ENCODE measurements at regions not wholly inside any gene's neighbourhood (a gene's known extent, or its start where the extent isn't known, plus 50 kb on each side); places are given as distances from the start of the nearest gene placed in this dataset.

DNA sequence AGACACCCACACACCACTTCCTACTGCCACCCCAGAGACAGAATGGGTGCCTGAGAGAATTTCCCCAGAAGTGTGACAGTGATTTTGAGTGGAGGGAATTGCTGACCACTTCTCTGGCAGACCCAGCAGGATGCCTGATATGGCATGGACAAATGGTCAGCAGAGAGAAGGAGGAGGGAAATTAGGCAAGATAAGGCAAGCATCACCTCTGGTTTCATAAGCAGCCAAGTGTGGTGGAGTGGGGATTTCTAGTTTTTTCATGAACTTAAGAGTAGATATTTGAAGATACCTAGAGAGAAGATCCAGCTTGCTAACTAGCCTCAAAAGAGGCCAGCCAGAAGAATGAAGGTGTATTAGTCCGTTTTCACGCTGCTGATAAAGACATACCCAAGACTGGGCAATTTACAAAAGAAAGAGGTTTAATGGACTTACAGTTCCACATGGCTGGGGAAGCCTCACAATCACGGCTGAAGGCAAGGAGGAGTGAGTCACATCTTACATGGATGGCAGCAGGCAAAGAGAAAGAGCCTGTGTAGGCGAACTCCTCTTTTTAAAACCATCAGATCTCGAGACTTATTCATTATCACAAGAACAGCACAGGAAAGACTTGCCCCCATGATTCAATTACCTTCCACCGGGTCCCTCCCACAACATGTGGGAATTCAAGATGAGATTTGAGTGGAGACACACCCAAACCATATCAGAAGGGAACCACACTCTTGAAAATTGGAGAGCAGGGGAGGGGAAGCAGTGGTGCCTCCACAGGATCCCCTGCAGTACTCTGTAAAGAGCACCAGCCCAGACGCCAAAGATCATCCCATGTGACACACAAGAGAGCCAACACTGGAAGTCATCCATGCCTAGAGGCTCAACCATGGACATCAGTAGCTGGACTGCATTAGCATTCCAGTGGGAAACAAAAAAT is 64.2 kb downstream of the RBM43 start:
- no peak for DNase-seq (ENCODE audit: extremely low read depth, low read depth)

DNA sequence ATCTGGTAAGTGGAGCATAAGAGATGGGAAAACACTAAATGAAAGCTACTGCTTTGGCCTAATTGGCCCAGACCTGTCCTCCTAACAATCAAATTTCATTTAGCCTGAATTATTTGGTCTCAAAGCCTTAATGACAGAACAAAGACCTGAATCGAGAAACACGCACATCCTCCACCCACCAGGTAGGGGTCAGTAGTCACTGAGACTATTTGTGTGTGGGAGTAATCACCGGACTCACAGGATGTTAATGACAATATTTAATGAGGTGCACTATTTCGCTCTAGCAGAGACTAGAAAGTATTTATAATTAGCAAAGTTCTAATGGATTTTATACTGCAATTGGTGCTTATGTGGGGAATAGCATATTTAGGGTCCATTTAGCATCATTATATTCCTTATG is 68.1 kb downstream of the RBM43 start:
- no peak for DNase-seq (ENCODE audit: extremely low read depth, low read depth)

DNA sequence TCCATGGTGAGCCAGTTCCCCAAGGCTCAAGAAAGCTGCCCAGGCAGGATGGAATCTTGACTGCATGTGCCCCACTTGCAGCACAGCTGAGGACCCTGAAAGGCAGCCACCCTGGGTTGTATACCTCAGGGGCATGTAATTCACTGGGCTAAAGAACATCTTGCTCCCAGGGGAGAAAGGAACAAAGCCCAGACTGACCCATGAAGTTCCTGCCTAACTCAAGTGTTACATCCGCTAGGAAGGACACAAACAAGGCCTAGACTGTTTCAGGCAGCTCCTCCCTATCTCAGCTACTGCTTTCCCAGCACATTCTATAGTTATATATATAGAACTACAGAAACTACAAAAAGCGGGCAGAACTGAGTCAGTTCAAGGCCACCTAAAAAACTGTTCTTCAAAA is 69.0 kb downstream of the RBM43 start:
- no peak for DNase-seq (ENCODE audit: extremely low read depth, low read depth)

DNA sequence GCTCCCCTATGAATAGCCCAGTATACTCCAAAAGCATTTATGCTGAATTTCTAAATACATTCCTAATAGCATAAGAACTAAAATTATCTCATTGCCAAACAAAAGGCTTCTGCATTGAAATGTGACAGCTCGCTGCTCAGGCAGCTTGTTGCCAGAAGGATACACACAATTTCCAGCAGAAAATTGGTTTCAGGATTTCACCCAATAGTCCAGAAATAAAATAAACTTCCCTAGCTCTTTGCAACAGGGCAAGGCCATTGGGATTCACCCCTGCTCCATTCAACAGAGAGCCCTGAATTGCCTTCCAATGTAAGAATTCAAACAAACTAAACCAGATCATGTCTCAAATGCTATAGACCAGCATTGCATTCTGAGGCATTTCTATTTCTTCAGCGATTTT is 70.7 kb downstream of the RBM43 start:
- no peak for DNase-seq (ENCODE audit: extremely low read depth, low read depth)

DNA sequence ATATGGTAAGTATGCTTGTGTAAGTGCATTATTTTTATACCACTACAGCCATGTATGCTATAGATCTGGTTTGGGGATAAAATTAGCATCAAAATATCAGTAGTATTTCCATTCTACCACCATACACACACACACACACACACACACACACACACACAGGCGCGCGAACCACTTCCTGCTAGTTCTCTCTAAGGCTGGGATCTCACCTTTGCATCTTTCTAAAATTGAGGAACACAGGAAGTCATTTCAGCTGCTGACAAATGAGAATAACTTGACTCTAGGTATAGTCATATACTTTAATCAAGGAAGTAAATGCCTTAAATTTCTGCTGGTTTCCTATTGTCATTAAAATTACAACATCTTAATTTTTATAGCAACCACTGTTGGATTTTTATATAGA is 72.5 kb downstream of the RBM43 start:
- DNase-seq (ENCODE audit: extremely low read depth, low read depth), result no peak

DNA sequence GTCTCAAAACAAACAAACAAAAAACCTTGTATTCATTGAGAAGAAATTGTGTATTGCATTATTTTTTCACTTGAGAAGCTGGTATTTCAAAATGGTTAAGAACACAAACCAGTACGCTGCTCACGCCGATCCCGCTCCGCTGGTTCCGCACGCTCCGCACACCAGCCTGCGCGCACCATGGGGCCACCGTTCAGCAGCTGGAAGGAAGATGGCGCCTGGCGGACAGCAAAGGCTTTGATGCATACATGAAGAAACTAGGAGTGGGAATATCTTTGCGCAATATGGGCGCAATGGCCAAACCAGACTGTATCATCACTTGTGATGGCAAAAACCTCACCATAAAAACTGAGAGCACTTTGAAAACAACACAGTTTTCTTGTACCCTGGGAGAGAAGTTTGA is 75.7 kb downstream of the RBM43 start:
- no peak for DNase-seq (ENCODE audit: extremely low read depth, low read depth)

DNA sequence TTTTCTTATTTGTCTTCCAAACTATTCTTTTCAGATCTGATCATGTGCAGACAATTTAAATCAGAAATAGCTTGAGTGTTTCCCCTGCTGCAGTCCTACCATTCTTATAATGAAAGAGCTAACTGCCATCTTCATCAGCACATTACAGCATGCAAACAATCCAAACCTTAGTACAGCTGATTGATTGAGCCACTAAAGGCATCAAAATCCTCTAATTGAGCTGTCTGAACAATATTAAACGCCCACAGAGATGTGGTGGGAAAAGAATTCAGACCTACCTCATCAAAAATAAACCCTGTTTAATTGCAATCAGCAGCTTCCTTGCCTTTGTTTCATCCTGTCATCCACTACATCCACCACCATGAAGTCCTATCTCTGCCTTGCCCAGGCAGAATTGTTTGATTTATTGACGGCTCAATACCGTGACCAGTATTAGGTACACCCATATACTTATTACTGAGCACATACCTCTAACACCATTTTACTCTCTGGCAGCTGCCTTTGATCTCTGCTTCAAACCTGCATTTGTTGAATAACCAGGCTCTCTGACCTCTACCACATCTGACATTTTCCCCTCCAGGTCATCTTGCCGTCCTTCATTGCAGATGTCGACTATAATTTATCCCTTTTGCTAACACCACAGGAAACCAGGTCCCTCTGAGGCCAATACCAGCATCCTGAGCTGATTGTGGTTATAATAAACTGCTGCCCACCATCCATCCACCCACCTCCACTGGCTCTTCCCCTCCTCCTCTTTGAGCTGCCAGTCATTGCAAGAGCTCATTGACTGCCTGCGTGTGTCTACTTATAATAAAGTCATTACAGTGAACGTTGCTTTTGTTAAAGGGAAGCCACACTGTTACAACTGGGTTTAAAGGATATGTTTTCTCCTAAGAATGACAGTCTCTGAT is 78.5 kb downstream of the RBM43 start:
- no peak for DNase-seq (ENCODE audit: extremely low read depth, low read depth)

DNA sequence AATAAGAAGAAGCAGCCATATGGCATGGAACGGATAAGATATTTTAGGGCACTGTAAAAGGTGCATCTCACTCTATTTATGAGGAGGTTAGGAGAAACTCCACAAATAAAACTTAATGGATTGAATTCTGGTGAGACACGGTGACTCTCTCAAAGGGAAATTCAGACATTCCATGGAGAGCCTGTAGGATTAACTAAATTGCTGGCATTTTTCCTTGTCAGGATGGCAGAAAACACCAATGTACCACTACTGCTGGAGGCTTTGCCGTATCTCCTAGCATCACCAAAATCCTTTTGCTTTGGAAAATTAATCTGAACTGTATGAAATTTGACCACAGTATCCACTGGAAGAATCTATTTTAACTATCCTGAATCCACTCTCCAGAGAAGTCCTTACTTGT is 79.3 kb downstream of the RBM43 start:
- DNase-seq (ENCODE audit: extremely low read depth, low read depth), result no peak

DNA sequence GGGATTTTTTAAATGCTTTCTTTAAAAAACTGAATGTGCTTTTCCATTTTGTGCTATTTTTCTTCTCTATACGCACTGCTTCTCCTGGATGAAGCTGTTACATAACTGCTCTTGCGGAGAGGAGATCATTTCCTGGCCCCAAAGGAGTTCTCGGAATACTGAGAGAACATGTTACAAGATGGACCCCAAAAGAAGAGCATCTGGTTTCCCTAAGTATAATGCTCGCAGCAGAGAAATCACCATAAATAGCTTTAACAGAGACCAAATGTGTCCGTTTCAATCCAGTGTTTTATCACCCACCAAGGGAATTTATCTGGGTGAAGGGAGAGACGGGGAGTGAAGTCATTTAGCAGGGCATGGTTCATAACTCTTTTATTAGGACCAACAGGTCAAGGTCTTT is 80.1 kb downstream of the RBM43 start:
- no peak for DNase-seq (ENCODE audit: extremely low read depth, low read depth)

DNA sequence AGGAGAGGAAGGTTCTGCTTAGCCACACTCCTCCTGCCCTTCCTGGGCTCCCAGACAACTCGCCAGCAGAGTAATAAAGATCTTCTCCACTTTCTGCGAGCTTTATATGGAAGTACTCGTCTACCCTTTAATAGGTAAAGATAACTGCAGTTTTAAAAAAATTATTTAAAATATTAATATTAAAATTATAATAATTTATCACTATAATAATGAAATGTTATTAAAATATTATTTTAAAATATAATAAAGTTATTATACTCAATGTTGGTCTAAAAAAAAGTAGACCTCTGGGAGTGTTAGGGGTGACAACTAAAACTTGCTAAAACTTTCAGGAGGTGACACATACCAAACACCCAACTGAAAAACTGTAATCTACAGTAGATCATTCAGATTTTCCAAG is 81.5 kb downstream of the RBM43 start:
- no peak for DNase-seq (ENCODE audit: extremely low read depth, low read depth)

DNA sequence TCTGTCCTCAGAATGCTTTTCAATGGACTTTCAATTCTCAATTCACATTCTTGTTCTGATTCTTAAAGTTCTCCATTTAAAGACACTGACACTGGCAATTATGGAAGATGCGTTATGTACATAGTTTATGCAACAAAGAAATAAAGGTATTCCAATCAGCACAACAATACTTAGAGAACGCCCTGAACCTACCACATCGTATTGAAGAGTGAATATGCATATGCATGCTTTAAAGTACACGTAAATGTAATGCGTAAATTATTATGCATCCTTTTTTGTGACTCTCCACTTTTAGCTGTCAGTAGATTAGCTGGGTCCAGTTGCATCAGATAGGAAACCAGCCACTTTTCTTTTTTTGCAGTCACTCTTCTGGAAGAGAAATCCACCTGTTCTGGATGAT is 83.5 kb downstream of the RBM43 start:
- no peak for DNase-seq (ENCODE audit: extremely low read depth, low read depth)

DNA sequence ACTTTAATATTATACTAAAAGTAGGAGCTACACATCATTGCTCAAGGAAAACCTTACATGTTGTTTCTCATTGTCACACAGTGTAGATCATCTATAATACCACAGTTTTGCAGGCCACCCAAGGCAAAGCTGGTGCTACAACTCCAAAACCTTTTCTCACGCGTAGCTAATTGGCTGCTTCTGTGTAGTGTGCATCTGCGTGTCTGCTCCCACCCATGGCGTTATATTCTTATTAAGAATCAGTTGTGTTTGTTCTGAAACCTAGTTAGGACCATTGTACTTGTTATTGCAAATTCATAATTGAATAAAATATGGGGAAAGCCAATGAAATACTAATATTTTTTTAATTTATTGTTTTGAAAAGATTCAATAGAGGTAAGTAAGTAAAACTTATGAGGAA is 83.9 kb downstream of the RBM43 start:
- no peak for DNase-seq (ENCODE audit: extremely low read depth, low read depth)

DNA sequence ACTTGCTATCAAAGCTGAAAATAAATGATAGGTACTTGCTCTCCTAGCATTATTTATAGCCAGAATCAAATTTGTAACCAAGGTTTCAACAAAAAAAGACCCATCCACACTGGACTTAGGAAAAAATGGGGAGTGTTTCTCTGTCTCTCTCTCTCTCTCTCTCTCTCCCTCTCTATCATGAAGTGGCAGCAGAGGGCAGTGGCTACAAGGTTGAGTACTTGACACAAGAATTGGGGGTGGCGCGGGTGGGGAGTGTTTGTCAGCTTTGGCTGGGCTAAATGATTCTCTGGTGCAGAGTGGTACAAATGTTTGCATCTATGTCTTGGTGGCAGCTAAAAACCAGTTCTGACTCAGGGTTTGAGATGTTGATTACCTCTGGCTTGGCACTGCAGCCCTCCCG is 85.0 kb downstream of the RBM43 start:
- DNase-seq (ENCODE audit: extremely low read depth, low read depth), result no peak

DNA sequence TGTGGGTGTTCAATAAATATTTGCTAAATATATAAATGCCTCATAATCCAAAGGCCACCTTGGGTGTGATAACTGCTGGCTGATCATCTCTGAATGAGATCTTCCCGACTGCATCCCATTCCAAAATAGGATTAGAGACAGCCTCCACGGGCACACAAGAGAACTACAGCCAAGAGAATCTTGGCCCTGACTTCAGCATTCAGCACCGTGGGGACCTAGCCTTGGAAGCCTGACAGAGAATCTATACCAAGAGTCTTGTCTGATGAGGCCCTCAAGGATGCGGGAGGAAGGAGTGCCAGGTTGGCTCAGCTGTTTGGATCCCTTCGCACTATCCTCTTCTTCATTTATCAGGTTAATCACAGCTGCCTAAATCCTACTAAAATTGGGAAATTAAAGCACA is 85.8 kb downstream of the RBM43 start:
- no peak for DNase-seq (ENCODE audit: extremely low read depth, low read depth)

DNA sequence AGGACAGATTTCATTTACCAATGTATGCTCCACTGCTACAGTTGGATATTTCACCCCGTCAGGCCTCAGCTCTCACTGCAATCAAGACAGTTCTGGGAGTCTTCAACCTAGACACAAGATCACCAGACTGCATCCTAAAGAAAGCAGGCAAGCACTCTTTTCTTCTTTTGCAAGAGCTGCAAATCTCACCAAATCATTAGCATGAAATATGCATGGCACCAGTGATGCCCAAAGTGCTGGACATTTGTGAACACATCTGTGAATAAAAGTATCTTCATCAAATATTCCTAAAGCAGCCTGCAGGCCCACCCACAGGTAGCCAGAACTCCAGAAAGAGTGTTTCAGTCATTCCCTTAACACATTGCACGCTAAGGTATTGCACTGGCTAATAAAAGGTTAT is 87.5 kb downstream of the RBM43 start:
- DNase-seq (ENCODE audit: extremely low read depth, low read depth), result no peak

DNA sequence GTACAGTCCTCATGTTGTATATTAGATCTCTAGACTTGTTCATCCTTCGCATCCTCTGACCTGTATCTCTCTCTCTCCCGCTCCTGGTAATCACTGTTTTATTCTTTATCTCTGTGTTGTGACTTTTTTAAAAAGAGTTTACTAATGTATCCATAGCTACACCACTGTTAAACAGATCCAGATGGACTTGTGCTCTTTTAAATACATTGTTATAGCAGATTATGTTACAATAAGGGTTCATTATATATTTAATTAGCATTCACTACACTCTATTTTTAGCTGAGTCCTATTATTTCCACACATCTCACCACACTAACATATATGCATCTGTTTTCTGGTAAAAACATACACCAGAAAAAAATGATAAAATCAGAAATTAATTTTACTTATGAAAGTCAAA is 90.5 kb downstream of the RBM43 start:
- DNase-seq (ENCODE audit: extremely low read depth, low read depth), result no peak

DNA sequence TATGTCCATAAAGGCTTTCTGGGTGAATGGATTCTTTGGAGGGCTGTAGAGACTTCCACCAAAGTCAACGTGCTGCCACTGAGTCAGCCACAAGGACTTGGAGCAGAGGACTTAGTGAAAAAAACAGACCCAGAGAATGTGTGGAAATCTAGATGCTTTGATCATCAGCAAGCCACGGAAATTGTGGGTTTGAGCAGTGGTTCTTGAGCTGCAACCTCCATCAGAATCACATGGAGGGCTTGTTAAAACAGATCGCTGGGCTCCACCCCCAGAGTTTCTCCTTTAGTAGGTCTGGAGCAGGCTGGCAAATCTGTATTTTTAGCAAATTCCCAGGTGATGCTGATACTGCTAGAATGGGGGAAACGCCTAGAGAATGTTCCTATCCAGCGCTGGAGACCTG is 95.3 kb downstream of the RBM43 start:
- no peak for DNase-seq (ENCODE audit: extremely low read depth, low read depth)

DNA sequence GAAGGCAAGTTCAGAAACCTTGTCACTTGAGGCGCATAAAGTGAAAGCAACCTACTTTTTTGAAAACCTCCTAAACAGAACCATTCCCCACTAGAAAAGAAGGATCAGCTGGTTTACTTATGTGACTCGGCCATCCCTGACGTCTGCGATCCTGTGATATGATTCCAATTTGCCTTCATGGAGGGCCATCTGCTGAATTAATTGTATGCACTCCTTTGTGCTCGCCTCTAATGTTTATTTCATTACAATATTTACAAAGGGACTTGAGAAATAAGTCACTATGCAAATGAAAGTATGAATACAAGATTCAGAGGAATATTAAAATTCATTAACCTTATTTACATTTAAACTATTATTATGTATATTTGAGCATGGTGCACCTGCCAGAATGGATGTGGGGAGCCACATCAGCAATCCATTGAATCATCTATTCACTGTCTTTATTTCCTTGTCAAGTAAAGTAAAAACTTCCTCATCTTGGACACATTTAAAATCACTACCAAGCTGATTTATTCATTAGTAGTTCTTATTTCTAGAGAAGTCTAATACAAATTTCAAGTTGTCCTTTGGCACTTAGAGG is 96.5 kb downstream of the RBM43 start:
- DNase-seq (ENCODE audit: extremely low read depth, low read depth), result no peak

DNA sequence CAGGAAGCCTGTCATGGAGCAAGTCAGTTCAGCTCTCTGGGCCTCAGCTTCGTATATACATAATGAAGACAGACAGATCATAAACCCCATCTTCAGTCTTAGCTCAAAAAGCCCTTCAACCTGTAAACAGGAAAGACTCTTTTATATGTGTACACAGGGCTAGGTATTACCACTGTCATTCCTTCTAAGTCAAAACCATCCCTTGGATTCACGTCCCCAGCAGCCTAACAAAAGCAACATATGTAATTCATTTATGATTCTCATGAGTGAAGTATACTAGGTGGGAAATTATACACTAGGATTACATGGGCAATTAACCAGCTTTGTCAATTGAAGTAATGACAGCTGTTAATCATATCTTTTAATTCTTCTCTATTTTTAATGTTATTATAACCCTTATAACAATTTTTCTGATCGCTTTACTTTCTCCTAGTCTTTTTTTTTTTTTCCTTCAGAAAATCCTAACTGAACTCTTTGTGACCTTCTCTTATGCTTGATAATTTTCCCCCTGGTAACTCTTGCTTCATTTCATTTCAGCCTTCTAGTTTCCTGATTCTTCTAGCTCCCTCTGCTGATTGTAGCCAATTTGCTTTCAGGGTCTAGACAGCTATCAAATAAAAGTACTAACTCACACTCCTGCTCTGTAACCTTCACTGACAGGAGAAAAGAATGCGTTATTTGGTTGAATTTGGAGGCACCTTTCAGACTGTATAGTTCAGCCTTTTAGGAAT is 99.7 kb downstream of the RBM43 start:
- DNase-seq (ENCODE audit: extremely low read depth, low read depth), result no peak

DNA sequence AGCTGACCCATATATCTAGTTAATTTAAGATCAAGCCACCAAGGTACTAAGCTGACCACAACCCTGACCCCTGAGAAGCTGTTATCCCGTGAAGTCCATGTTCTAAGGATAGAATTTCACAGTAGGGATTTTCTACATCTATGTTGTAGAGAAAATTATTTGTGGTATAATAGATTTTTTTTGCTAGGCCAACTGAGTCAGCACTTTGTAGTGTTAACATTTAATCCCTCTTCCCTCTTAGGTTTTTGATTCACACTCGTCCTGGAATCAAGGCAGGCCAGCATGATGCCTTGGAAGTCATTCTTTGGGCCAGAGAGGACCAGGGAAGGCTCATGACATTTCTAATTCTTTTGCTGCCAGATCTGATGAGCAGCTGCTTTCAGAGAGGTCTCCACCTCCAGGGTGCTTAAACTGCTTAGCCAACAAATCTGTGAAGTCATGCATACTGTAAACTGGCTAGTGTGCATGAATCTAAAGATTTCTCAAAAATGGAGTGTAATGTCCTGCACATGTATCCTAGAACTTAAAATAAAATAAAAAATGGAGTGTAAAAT is 102.5 kb downstream of the RBM43 start:
- DNase-seq (ENCODE audit: extremely low read depth, low read depth), result no peak
